ENCODE measurements at regions not wholly inside any gene's neighbourhood (a gene's known extent, or its start where the extent isn't known, plus 50 kb on each side); places are given as distances from the start of the nearest gene placed in this dataset.

DNA sequence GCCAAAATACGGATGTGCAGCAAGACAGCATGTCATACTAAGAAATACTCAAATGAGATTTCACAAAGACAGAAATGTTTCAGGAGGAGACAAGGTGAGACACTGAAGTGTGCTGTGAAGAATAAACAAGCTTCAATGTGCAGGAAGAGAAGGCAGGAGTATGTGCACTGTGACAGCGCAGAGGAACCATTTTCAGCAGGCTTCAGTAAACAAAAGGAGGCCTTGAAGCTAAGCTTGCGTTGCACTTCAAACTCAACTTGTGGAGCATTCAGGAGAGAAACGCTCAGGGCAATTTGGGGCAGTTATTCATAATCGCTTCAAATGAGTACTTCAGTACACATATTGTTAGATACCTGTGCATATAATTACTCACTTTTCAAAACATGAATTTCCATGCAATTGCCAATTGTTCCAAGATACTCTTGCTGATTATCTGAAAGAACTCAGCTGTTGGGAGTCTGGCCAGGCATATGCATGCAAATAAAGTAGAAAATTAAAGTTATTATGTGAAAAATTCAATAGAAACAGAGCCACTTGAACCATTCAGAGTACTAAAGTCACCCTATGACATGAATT lies 234.2 kb upstream of the OPRM1 start:
- H3K36me3 ChIP-seq (replicated peaks) = no peaks in the 10 kb centered on the region
- no peaks in the 10 kb centered on the region for H3K27me3 ChIP-seq (replicated peaks)
- in situ Hi-C loops (cut with HindIII; ENCODE audit: low pct_ligation_motif_present, low sequenced_read_pairs) = no loop called here
- H3K27ac ChIP-seq = no peak overlapping the region
- H3K4me3 ChIP-seq (ENCODE audit: low read depth, low read length) = no peak overlapping the region
- TF ChIP-seq, protein P1, sequence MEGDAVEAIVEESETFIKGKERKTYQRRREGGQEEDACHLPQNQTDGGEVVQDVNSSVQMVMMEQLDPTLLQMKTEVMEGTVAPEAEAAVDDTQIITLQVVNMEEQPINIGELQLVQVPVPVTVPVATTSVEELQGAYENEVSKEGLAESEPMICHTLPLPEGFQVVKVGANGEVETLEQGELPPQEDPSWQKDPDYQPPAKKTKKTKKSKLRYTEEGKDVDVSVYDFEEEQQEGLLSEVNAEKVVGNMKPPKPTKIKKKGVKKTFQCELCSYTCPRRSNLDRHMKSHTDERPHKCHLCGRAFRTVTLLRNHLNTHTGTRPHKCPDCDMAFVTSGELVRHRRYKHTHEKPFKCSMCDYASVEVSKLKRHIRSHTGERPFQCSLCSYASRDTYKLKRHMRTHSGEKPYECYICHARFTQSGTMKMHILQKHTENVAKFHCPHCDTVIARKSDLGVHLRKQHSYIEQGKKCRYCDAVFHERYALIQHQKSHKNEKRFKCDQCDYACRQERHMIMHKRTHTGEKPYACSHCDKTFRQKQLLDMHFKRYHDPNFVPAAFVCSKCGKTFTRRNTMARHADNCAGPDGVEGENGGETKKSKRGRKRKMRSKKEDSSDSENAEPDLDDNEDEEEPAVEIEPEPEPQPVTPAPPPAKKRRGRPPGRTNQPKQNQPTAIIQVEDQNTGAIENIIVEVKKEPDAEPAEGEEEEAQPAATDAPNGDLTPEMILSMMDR (IDR thresholded peaks at IDR 0.05; ENCODE audit: low read depth, low read length, missing control alignments) = no peak
- DNase-seq = no peak

DNA sequence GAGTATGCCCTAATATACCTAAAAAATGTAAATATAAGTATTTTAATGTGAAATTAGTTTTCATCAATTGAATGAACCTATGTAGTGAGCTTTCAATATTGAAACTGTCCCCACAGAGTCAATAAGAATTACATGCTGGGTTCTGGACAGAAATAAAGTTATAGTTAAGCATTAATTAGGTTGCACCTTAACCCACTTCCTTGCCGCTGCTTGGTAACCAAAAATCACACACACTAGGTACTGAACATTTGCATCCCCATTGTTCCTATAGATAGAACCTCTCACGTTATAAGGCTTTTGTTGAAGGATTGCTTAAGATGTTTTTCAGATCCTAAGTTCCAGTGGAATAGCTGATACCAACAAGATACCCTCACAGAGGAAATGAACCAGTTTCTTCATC lies 237.1 kb upstream of the OPRM1 start:
- TF ChIP-seq, protein P1 (IDR thresholded peaks at IDR 0.05; ENCODE audit: low read depth, low read length, missing control alignments) = no peak
- no peak for DNase-seq
- in situ Hi-C loops (cut with HindIII; ENCODE audit: low pct_ligation_motif_present, low sequenced_read_pairs) = no loop called here
- H3K36me3 ChIP-seq (replicated peaks) = no peaks in the 10 kb centered on the region
- no peak overlapping the region for H3K4me3 ChIP-seq (ENCODE audit: low read depth, low read length)
- H3K27ac ChIP-seq = no peak overlapping the region
- no peaks in the 10 kb centered on the region for H3K27me3 ChIP-seq (replicated peaks)

DNA sequence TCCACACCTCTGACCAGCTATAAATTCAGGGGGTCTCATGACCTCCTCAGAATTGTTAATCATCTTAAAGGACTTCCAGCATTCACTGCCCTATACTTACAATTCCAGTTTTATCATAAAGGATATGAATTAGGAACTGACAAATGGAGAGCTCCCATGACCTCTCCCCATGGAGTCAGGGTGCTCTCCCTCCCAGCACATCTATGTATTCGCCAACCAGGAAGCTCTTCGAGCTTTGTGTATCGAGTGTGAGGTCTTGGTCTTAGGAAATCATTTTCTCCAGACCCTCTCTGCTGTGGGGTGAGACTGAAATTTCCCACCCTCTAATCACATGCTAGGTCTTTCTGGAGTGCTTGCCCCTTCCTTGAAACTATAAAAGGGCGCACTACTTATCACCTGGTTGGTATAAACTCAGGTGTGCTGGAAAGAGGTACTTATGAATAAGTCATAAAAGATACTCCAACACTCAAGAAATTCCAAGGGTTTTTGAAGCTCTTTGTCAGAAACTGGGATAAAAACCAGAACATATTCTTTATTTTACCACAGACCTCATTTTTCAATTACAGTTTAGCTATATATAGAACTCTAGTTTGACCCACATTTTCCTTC lies 238.4 kb upstream of the OPRM1 start:
- Histone ChIP-seq H3K27ac (no peak overlapping the region), H3K27me3 (replicated peaks) (no peaks in the 10 kb centered on the region), H3K4me3 (ENCODE audit: low read depth, low read length) (no peak overlapping the region), H3K36me3 (replicated peaks) (no peaks in the 10 kb centered on the region)
- no peak for DNase-seq
- TF ChIP-seq, protein P1 (IDR thresholded peaks at IDR 0.05; ENCODE audit: low read depth, low read length, missing control alignments) = no peak
- in situ Hi-C loops (cut with HindIII; ENCODE audit: low pct_ligation_motif_present, low sequenced_read_pairs) = no loop called here

DNA sequence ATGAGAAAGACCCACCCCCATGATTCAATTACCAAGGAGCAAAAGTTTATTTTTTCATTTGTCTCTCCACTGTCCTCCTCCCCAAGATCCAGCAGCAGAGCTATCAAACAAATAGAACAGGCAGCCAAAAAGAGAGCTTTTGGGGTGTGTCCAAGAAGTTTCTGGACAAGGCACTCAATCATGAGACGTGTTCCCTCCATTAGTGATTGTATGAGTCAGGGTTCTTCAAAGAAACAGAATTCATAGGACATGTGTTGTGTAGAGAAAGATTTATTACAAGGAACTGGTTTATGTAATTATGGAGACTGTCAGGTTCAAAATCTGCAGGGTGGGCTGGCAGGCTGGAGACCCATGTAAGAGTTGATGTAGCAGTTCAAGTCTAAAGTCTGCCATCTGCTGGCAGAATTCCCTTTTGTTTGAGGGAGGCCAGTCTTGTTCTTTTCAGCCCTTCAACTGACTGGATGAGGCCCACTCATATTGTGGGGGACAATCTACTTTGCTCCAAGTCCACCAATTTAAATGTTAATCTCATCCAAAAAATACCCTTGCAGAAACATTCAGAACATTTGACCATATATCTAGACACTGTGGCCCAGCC lies 248.1 kb upstream of the OPRM1 start:
- TF ChIP-seq, protein P1 (IDR thresholded peaks at IDR 0.05; ENCODE audit: low read depth, low read length, missing control alignments) = peak; percentile 42
- no peaks in the 10 kb centered on the region for H3K36me3 ChIP-seq (replicated peaks)
- H3K27me3 ChIP-seq (replicated peaks) = no peaks in the 10 kb centered on the region
- peak overlapping the region; percentile 79 for H3K27ac ChIP-seq
- no peak overlapping the region for H3K4me3 ChIP-seq (ENCODE audit: low read depth, low read length)
- peak; percentile 30 for DNase-seq
- in situ Hi-C loops (cut with HindIII; ENCODE audit: low pct_ligation_motif_present, low sequenced_read_pairs) = no loop called here

DNA sequence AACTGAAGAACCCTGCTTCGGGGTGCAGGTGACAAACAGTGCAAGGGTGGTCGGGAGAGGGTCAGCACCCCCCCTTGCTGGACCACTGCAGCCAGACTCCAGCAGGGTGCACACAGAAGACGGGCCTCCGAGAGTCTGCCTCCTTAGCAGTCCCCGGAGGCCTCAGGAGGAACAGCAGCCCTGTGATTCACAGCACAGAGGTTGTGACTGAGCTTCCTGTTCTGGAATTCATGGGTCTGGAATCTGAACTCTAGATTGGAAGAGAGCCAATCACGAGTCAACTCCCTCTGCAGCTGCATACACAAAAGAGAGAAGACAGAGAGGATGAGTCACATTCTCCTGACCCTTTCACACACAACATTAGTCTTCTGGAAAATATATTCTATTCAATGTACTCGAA lies 249.0 kb upstream of the OPRM1 start:
- H3K27ac ChIP-seq = peak overlapping the region; percentile 79
- DNase-seq = peak; percentile 97
- no peaks in the 10 kb centered on the region for H3K27me3 ChIP-seq (replicated peaks)
- H3K4me3 ChIP-seq (ENCODE audit: low read depth, low read length) = no peak overlapping the region
- in situ Hi-C loops (cut with HindIII; ENCODE audit: low pct_ligation_motif_present, low sequenced_read_pairs) = no loop called here
- H3K36me3 ChIP-seq (replicated peaks) = no peaks in the 10 kb centered on the region
- TF ChIP-seq, protein P1 (IDR thresholded peaks at IDR 0.05; ENCODE audit: low read depth, low read length, missing control alignments) = peak; percentile 65

DNA sequence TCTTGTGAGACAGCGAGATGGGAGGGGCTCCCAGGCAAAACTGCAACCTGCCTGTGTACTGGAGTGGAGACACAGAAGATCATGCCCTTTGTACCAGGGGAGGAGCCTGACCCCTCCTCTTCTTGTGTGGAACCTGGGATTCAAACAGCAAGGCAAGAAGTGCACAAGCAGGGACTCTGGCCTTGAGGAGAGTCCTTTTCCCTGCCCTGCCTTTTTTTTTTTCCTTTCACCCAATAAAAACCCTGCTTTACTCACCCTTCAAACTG lies 251.8 kb upstream of the OPRM1 start:
- Histone ChIP-seq H3K36me3 (replicated peaks) (no peaks in the 10 kb centered on the region), H3K27ac (no peak overlapping the region), H3K27me3 (replicated peaks) (no peaks in the 10 kb centered on the region), H3K4me3 (ENCODE audit: low read depth, low read length) (no peak overlapping the region)
- no peak for DNase-seq
- TF ChIP-seq, protein P1 (IDR thresholded peaks at IDR 0.05; ENCODE audit: low read depth, low read length, missing control alignments) = no peak
- in situ Hi-C loops (cut with HindIII; ENCODE audit: low pct_ligation_motif_present, low sequenced_read_pairs) = no loop called here
